SK-N-SH (cell line): ENCODE measurements at regions not wholly inside any gene's neighbourhood (a gene's known extent, or its start where the extent isn't known, plus 50 kb on each side); places are given as distances from the start of the nearest gene placed in this dataset.

Source experiments
- CTCF ChIA-PET: fragments of 300-600, 350-600 bp; formaldehyde crosslinking; extraction: SDS; loops from one replicate; lab custom pipeline; 2021; lab: Yijun Ruan, JAX
- POLR2A ChIA-PET: fragments of 350-600 bp; sonication (Branson Sonifier 250); formaldehyde crosslinking; extraction: SDS; loops from one replicate; lab custom pipeline; 2020; ENCODE audit warnings: antibody characterized with exemption, inconsistent platforms; lab: Yijun Ruan, JAX
- DNase-seq: peaks from one replicate; pipeline ENCODE4 v3.0.0; 2012
- H2AFZ ChIP-seq: fragments of 200-600 bp; sonication (generic); 2 replicates; pipeline ENCODE4 v1.8.1; 2016; ENCODE audit warnings: antibody characterized with exemption, mild to moderate bottlenecking, low read depth
- H3F3A ChIP-seq: fragments of 200-600 bp; sonication (generic); replicated peaks from 2 replicates; pipeline ENCODE3; 2016; ENCODE audit warnings: antibody characterized with exemption, mild to moderate bottlenecking; ENCODE audit not compliant: insufficient read depth
- H3K27ac ChIP-seq, 2 experiments: fragments of 200-500 bp in 1 of 2; fragments of 200-600 bp in 1 of 2; sonication (Bioruptor generic) in 1 of 2; sonication (generic), shearing (Covaris generic) in 1 of 2; 2 replicates each; pipeline versions ENCODE4 v1.5.1 to v1.6.1; 2014 to 2016; ENCODE audit warnings: low read depth in 2 of 2, inconsistent platforms in 1 of 2, low read length in 1 of 2, mild to moderate bottlenecking in 1 of 2, mixed read lengths in 1 of 2
- H3K27me3 ChIP-seq: fragments of 200-600 bp; sonication (generic), shearing (Covaris generic); 2 replicates; pipeline ENCODE4 v1.6.1; 2016; ENCODE audit warnings: mixed run types; ENCODE audit not compliant: insufficient read depth
- H3K36me3 ChIP-seq, 2 experiments: fragments of 200-500 bp in 1 of 2; fragments of 200-600 bp in 1 of 2; sonication (Bioruptor generic) in 1 of 2; sonication (generic) in 1 of 2; replicated peaks in 1 of 2; 2 replicates each; pipeline versions ENCODE3 to v1.5.1; 2014 to 2016; ENCODE audit warnings: low read length in 1 of 2, mild to moderate bottlenecking in 1 of 2; ENCODE audit not compliant: insufficient read depth in 2 of 2, control insufficient read depth in 1 of 2
- H3K4me1 ChIP-seq, 2 experiments: fragments of 200-500 bp in 1 of 2; fragments of 200-600 bp in 1 of 2; sonication (Bioruptor generic) in 1 of 2; sonication (generic), shearing (Covaris generic) in 1 of 2; 2 replicates each; pipeline versions ENCODE4 v1.5.1 to v1.6.1; 2014 to 2016; ENCODE audit warnings: low read depth in 1 of 2, low read length in 1 of 2, mixed run types in 1 of 2; ENCODE audit not compliant: insufficient read depth in 2 of 2, control insufficient read depth in 1 of 2
- H3K4me2 ChIP-seq: fragments of 200-600 bp; sonication (generic), shearing (Covaris generic); 2 replicates; pipeline ENCODE4 v1.6.1; 2017; ENCODE audit warnings: mixed run types
- H3K4me3 ChIP-seq, 2 experiments: fragments of 200-500 bp in 1 of 2; fragments of 200-600 bp in 1 of 2; sonication (Bioruptor generic) in 1 of 2; sonication (generic), shearing (Covaris generic) in 1 of 2; 2 replicates each; pipeline versions ENCODE4 v1.5.1 to v1.8.1; 2014 to 2016; ENCODE audit warnings: low read depth in 2 of 2, inconsistent platforms in 1 of 2, low read length in 1 of 2, mild to moderate bottlenecking in 1 of 2, mixed read lengths in 1 of 2, moderate library complexity in 1 of 2
- H3K79me2 ChIP-seq: fragments of 200-600 bp; sonication (generic); 2 replicates; pipeline ENCODE4 v1.8.1; 2017; ENCODE audit warnings: mild to moderate bottlenecking; ENCODE audit not compliant: insufficient read depth
- H3K9ac ChIP-seq: fragments of 200-600 bp; sonication (generic); 2 replicates; pipeline ENCODE4 v1.6.1; 2017; ENCODE audit warnings: mixed run types
- H3K9me2 ChIP-seq: fragments of 200-600 bp; sonication (generic); 2 replicates; pipeline ENCODE4 v1.6.1; 2017; ENCODE audit warnings: mixed run types
- H3K9me3 ChIP-seq: fragments of 200-600 bp; sonication (generic); 2 replicates; pipeline ENCODE4 v1.6.1; 2017; ENCODE audit warnings: mixed run types, mild to moderate bottlenecking, moderate library complexity
- H4K20me1 ChIP-seq: fragments of 200-600 bp; sonication (generic); 2 replicates; pipeline ENCODE4 v1.6.1; 2017; ENCODE audit warnings: mild to moderate bottlenecking, mixed run types; ENCODE audit not compliant: insufficient read depth
- CHD2 ChIP-seq: fragments of 150-350 bp; IDR thresholded peaks from 2 replicates; pipeline ENCODE4 v1.6.1; 2018; ENCODE audit warnings: low read length; ENCODE audit not compliant: partially characterized antibody
- ELF1 ChIP-seq: IDR thresholded peaks from 2 replicates; pipeline ENCODE4 v1.4.0; 2012
- FOSL2 ChIP-seq: IDR thresholded peaks from 2 replicates; pipeline ENCODE4 v1.4.0; 2012; ENCODE audit warnings: low read depth, mild to moderate bottlenecking, moderate library complexity, borderline replicate concordance
- FOXM1 ChIP-seq: IDR thresholded peaks from 2 replicates; pipeline ENCODE4 v1.4.0; 2012; ENCODE audit warnings: low read depth, mild to moderate bottlenecking
- GABPA ChIP-seq: IDR thresholded peaks from 2 replicates; pipeline ENCODE4 v1.4.0; 2012; ENCODE audit warnings: low read depth, mild to moderate bottlenecking
- JUND ChIP-seq: IDR thresholded peaks from 2 replicates; pipeline ENCODE4 v1.4.0; 2012
- MXI1 ChIP-seq: IDR thresholded peaks from 2 replicates; pipeline ENCODE4 v1.6.1; 2012; ENCODE audit warnings: mild to moderate bottlenecking, low read depth, low read length, improper control_type of control experiment
- RAD21 ChIP-seq: IDR thresholded peaks from 2 replicates; pipeline ENCODE4 v1.6.1; 2012; ENCODE audit warnings: mild to moderate bottlenecking, low read length
- RXRA ChIP-seq: IDR thresholded peaks from 2 replicates; pipeline ENCODE4 v1.4.0; 2012; ENCODE audit warnings: low read depth, mild to moderate bottlenecking, borderline replicate concordance
- WGBS: methylation state at CpG from one replicate; pipeline ENCODE4 v1.1.6; 2017; ENCODE audit warnings: low lambda C conversion rate; 5-methylcytosine and 5-hydroxymethylcytosine counted together
- TF ChIP-seq, protein P1 (sequence below): fragments of 200-600 bp; sonication (generic); IDR thresholded peaks from 2 replicates; pipeline ENCODE4 v1.6.1; 2017; ENCODE audit warnings: antibody characterized with exemption, mild to moderate bottlenecking, moderate library complexity
- TF ChIP-seq, protein P2 (sequence below): IDR thresholded peaks from 2 replicates; pipeline ENCODE4 v1.4.0; 2012; ENCODE audit warnings: low read depth
- TF ChIP-seq, protein P3 (sequence below): IDR thresholded peaks from 2 replicates; pipeline ENCODE4 v1.4.0; 2012; ENCODE audit warnings: low read depth, borderline replicate concordance
- TF ChIP-seq, protein P4 (sequence below): IDR thresholded peaks from 2 replicates; pipeline ENCODE4 v1.4.0; 2012; ENCODE audit warnings: low read depth, borderline replicate concordance
- TF ChIP-seq, protein P5 (sequence below): IDR thresholded peaks from 2 replicates; pipeline ENCODE4 v1.6.1; 2012; ENCODE audit warnings: mild to moderate bottlenecking, low read depth, low read length, moderate library complexity

DNA sequence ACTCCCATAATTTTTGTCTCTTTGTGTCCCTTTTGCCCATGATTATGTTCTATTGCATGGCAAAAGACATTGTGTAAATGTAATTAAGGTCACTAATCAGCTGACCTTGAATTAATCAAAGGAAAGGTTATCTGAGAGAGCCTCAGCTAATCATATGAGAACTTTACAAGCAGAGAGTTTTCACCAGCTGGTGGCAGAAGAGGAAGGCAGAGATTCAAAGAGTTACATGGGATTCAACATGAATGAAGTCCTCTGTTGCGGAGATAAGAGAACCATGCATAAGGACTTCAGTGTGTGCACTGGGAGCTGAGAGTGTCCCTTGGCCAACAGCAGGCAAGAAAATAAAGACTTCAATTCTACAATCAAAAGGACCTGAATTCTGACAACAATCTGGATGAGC lies 494.1 kb upstream of the ARID1B start:
- H3K4me2 ChIP-seq = no peak overlapping the region
- H3K9ac ChIP-seq = no peak overlapping the region
- no peaks in the 10 kb centered on the region for H3K9me3 ChIP-seq
- H3K79me2 ChIP-seq = no peaks in the 10 kb centered on the region
- H3K9me2 ChIP-seq = no peaks in the 10 kb centered on the region
- no peaks in the 10 kb centered on the region for H3K36me3 ChIP-seq
- no peak for DNase-seq
- no peak overlapping the region for H3K4me3 ChIP-seq
- POLR2A ChIA-PET = no interaction called here
- no peaks in the 10 kb centered on the region for H3F3A ChIP-seq
- H2AFZ ChIP-seq = no peak overlapping the region
- H3K27ac ChIP-seq = no peak overlapping the region
- WGBS = 83% methylated on average over 1 of the region's 1 CpG
- H4K20me1 ChIP-seq = no peaks in the 10 kb centered on the region
- peaks cover 0 to 23% of the 10 kb centered on the region in 2 experiments; a peak in 2 of 4 replicates for H3K4me1 ChIP-seq
- no peaks in the 10 kb centered on the region for H3K27me3 ChIP-seq
- CTCF ChIA-PET = no interaction called here
- TF ChIP-seq, protein P1, sequence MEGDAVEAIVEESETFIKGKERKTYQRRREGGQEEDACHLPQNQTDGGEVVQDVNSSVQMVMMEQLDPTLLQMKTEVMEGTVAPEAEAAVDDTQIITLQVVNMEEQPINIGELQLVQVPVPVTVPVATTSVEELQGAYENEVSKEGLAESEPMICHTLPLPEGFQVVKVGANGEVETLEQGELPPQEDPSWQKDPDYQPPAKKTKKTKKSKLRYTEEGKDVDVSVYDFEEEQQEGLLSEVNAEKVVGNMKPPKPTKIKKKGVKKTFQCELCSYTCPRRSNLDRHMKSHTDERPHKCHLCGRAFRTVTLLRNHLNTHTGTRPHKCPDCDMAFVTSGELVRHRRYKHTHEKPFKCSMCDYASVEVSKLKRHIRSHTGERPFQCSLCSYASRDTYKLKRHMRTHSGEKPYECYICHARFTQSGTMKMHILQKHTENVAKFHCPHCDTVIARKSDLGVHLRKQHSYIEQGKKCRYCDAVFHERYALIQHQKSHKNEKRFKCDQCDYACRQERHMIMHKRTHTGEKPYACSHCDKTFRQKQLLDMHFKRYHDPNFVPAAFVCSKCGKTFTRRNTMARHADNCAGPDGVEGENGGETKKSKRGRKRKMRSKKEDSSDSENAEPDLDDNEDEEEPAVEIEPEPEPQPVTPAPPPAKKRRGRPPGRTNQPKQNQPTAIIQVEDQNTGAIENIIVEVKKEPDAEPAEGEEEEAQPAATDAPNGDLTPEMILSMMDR = no peak
- peak; percentile 12; the same call in 1 of the 2 replicates for TF ChIP-seq RAD21

DNA sequence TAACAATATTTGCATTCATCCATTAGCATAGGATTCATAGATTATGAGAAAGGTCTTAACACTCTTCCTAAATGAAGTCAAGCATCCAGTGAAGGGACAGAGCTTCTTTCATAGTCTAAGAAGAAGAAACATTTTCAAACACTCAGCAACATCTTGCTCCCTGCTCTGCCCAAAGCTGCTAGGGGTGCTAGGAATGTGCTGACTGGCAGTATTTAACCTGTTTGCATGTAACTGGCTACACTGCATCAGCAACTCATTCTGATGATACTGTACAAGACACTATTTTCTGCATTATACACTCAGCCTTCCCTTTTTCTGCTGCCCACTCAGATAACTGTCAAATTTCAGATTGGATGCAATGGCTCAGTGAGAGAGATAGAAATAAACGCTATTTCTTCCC lies 495.1 kb upstream of the ARID1B start:
- no peak for TF ChIP-seq GABPA
- TF ChIP-seq, protein P2, sequence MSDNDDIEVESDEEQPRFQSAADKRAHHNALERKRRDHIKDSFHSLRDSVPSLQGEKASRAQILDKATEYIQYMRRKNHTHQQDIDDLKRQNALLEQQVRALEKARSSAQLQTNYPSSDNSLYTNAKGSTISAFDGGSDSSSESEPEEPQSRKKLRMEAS = no peak
- TF ChIP-seq, protein P3, sequence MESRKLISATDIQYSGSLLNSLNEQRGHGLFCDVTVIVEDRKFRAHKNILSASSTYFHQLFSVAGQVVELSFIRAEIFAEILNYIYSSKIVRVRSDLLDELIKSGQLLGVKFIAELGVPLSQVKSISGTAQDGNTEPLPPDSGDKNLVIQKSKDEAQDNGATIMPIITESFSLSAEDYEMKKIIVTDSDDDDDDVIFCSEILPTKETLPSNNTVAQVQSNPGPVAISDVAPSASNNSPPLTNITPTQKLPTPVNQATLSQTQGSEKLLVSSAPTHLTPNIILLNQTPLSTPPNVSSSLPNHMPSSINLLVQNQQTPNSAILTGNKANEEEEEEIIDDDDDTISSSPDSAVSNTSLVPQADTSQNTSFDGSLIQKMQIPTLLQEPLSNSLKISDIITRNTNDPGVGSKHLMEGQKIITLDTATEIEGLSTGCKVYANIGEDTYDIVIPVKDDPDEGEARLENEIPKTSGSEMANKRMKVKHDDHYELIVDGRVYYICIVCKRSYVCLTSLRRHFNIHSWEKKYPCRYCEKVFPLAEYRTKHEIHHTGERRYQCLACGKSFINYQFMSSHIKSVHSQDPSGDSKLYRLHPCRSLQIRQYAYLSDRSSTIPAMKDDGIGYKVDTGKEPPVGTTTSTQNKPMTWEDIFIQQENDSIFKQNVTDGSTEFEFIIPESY = no peak
- WGBS = 21% methylated on average over 1 of the region's 1 CpG
- POLR2A ChIA-PET = no interaction called here
- H3K9ac ChIP-seq = no peak overlapping the region
- H3K27ac ChIP-seq = no peak overlapping the region
- no peak overlapping the region for H3K4me2 ChIP-seq
- no peaks in the 10 kb centered on the region for H3K79me2 ChIP-seq
- no peaks in the 10 kb centered on the region for H3K27me3 ChIP-seq
- H3K9me2 ChIP-seq = no peaks in the 10 kb centered on the region
- no peaks in the 10 kb centered on the region for H3K36me3 ChIP-seq
- CTCF ChIA-PET = no interaction called here
- no peak overlapping the region for H3K4me3 ChIP-seq
- peaks cover 0 to 23% of the 10 kb centered on the region in 2 experiments; a peak in 2 of 4 replicates for H3K4me1 ChIP-seq
- DNase-seq = no peak
- H2AFZ ChIP-seq = no peak overlapping the region
- H4K20me1 ChIP-seq = no peaks in the 10 kb centered on the region
- no peaks in the 10 kb centered on the region for H3K9me3 ChIP-seq
- no peaks in the 10 kb centered on the region for H3F3A ChIP-seq

DNA sequence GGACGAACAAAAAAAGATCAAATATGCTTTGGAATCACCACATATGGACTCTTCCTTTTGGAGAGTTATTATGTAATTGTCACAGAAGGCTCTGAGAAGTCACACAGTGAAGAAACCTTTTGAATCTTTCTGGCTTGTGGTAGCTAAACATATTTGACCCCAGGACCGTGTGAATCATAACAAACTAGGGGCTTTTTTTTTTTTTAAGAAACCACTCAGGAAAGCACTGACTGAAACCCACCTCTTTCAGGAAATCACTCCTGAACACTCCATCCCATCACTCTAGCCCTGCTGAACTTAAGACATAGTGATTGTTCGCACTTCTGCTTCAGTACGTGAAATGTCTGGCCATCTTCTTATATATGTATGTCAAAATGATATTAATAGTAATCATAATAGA lies 495.9 kb upstream of the ARID1B start:
- no peak overlapping the region for H3K4me3 ChIP-seq
- DNase-seq = no peak
- 69% methylated on average over 4 of the region's 4 CpGs for WGBS
- H3K27ac ChIP-seq = peak overlapping the region in 1 of 2 experiments; percentile 100; a peak in 2 of 4 replicates
- no peaks in the 10 kb centered on the region for H3K27me3 ChIP-seq
- no peak overlapping the region for H3K4me2 ChIP-seq
- no peaks in the 10 kb centered on the region for H3F3A ChIP-seq
- H4K20me1 ChIP-seq = no peaks in the 10 kb centered on the region
- H2AFZ ChIP-seq = no peak overlapping the region
- H3K9me3 ChIP-seq = no peaks in the 10 kb centered on the region
- peaks cover 0 to 23% of the 10 kb centered on the region in 2 experiments; a peak in 2 of 4 replicates for H3K4me1 ChIP-seq
- H3K36me3 ChIP-seq = no peaks in the 10 kb centered on the region
- ChIA-PET CTCF (no interaction called here), POLR2A (no interaction called here)
- H3K79me2 ChIP-seq = no peaks in the 10 kb centered on the region
- H3K9me2 ChIP-seq = no peaks in the 10 kb centered on the region
- H3K9ac ChIP-seq = no peak overlapping the region
- no peak for TF ChIP-seq ELF1
- no peak for TF ChIP-seq FOXM1
- TF ChIP-seq RXRA = no peak
- TF ChIP-seq, protein P4, sequence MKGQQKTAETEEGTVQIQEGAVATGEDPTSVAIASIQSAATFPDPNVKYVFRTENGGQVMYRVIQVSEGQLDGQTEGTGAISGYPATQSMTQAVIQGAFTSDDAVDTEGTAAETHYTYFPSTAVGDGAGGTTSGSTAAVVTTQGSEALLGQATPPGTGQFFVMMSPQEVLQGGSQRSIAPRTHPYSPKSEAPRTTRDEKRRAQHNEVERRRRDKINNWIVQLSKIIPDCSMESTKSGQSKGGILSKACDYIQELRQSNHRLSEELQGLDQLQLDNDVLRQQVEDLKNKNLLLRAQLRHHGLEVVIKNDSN = no peak
- TF ChIP-seq CHD2 = no peak
- TF ChIP-seq MXI1 = no peak
- TF ChIP-seq JUND = no peak
- no peak for TF ChIP-seq FOSL2
- TF ChIP-seq, protein P5, sequence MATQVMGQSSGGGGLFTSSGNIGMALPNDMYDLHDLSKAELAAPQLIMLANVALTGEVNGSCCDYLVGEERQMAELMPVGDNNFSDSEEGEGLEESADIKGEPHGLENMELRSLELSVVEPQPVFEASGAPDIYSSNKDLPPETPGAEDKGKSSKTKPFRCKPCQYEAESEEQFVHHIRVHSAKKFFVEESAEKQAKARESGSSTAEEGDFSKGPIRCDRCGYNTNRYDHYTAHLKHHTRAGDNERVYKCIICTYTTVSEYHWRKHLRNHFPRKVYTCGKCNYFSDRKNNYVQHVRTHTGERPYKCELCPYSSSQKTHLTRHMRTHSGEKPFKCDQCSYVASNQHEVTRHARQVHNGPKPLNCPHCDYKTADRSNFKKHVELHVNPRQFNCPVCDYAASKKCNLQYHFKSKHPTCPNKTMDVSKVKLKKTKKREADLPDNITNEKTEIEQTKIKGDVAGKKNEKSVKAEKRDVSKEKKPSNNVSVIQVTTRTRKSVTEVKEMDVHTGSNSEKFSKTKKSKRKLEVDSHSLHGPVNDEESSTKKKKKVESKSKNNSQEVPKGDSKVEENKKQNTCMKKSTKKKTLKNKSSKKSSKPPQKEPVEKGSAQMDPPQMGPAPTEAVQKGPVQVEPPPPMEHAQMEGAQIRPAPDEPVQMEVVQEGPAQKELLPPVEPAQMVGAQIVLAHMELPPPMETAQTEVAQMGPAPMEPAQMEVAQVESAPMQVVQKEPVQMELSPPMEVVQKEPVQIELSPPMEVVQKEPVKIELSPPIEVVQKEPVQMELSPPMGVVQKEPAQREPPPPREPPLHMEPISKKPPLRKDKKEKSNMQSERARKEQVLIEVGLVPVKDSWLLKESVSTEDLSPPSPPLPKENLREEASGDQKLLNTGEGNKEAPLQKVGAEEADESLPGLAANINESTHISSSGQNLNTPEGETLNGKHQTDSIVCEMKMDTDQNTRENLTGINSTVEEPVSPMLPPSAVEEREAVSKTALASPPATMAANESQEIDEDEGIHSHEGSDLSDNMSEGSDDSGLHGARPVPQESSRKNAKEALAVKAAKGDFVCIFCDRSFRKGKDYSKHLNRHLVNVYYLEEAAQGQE = no peak
